Neural cell (in vitro differentiated cells): ENCODE measurements at regions not wholly inside any gene's neighbourhood (a gene's known extent, or its start where the extent isn't known, plus 50 kb on each side); places are given as distances from the start of the nearest gene placed in this dataset.

Experiments used
- H2AFZ ChIP-seq: fragments of 200-600, 300-800 bp; sonication (generic), shearing (Covaris generic); 2 replicates; pipeline ENCODE4 v1.6.0; 2014; ENCODE audit warnings: low read depth, mild to moderate bottlenecking, antibody characterized with exemption, low read length, moderate library complexity
- H3F3A ChIP-seq: fragments of 200-600 bp; shearing (Covaris generic); 2 replicates; pipeline ENCODE4 v1.6.1; 2016; ENCODE audit warnings: mild to moderate bottlenecking, moderate library complexity, mixed read lengths, antibody characterized with exemption, low read length; ENCODE audit not compliant: insufficient read depth, poor library complexity, severe bottlenecking
- H3K27ac ChIP-seq: fragments of 200-600, 300-800 bp; sonication (generic), shearing (Covaris generic); 2 replicates; pipeline ENCODE4 v1.5.1; 2014; ENCODE audit warnings: mild to moderate bottlenecking, low read length, moderate library complexity
- H3K27me3 ChIP-seq: fragments of 300-800, 200-600 bp; sonication (generic), shearing (Covaris generic); 2 replicates; pipeline ENCODE4 v1.6.0; 2014; ENCODE audit warnings: mild to moderate bottlenecking, low read depth, low read length, moderate library complexity; ENCODE audit not compliant: insufficient read depth
- H3K36me3 ChIP-seq: fragments of 300-800, 200-600 bp; sonication (generic), shearing (Covaris generic); 2 replicates; pipeline ENCODE4 v1.5.1; 2014; ENCODE audit warnings: mild to moderate bottlenecking, antibody characterized with exemption, low read length, moderate library complexity; ENCODE audit not compliant: insufficient read depth
- H3K4me2 ChIP-seq: fragments of 300-800, 200-600 bp; sonication (generic), shearing (Covaris generic); 2 replicates; pipeline ENCODE4 v1.6.0; 2014; ENCODE audit warnings: mild to moderate bottlenecking, low read length
- H3K4me3 ChIP-seq: fragments of 300-800, 200-600 bp; sonication (generic), shearing (Covaris generic); 2 replicates; pipeline ENCODE4 v1.5.1; 2014; ENCODE audit warnings: mild to moderate bottlenecking, low read length, moderate library complexity
- H3K79me2 ChIP-seq: fragments of 200-600 bp; shearing (Covaris generic); replicated peaks from 2 replicates; pipeline ENCODE4 v1.6.0; 2014; ENCODE audit warnings: mild to moderate bottlenecking, low read length, moderate library complexity; ENCODE audit not compliant: insufficient read depth
- H3K9ac ChIP-seq: fragments of 300-800, 200-600 bp; sonication (generic), shearing (Covaris generic); 2 replicates; pipeline ENCODE4 v1.6.1; 2016; ENCODE audit warnings: mild to moderate bottlenecking, low read length, mixed read lengths
- H3K9me2 ChIP-seq: fragments of 200-600 bp; shearing (Covaris generic); 2 replicates; pipeline ENCODE4 v1.6.1; 2016; ENCODE audit warnings: mild to moderate bottlenecking, low read length, mixed read lengths; ENCODE audit not compliant: insufficient read depth
- H3K9me3 ChIP-seq: fragments of 200-600, 300-800 bp; sonication (generic), shearing (Covaris generic); 2 replicates; pipeline ENCODE4 v1.6.1; 2016; ENCODE audit warnings: mild to moderate bottlenecking, mixed run types, low read length, moderate library complexity, mixed read lengths
- H4K20me1 ChIP-seq: fragments of 200-600 bp; shearing (Covaris generic); 2 replicates; pipeline ENCODE4 v1.6.1; 2016; ENCODE audit warnings: mild to moderate bottlenecking, mixed run types; ENCODE audit not compliant: insufficient read depth
- CTCF ChIP-seq: fragments of 450-650 bp; IDR thresholded peaks from 2 replicates; pipeline ENCODE4 v1.5.1; 2014; ENCODE audit warnings: antibody characterized with exemption, mild to moderate bottlenecking, moderate library complexity; ENCODE audit not compliant: poor library complexity, severe bottlenecking
- EP300 ChIP-seq: fragments of 450-650 bp; conservative IDR thresholded peaks from 2 replicates; pipeline ENCODE4 v1.6.1; 2014; ENCODE audit warnings: antibody characterized with exemption, mild to moderate bottlenecking, moderate library complexity; ENCODE audit not compliant: poor library complexity, severe bottlenecking
- EZH2 ChIP-seq: fragments of 200-600, 300-800 bp; shearing (Covaris generic), sonication (generic); IDR thresholded peaks from 2 replicates; pipeline ENCODE4 v1.6.1; 2014; ENCODE audit warnings: antibody characterized with exemption, low read length, borderline replicate concordance, mild to moderate bottlenecking; ENCODE audit not compliant: insufficient read depth, poor library complexity, severe bottlenecking
- MXI1 ChIP-seq: fragments of 450-650 bp; conservative IDR thresholded peaks from 2 replicates; pipeline ENCODE4 v1.6.1; 2014; ENCODE audit warnings: antibody characterized with exemption, mild to moderate bottlenecking; ENCODE audit not compliant: poor library complexity, severe bottlenecking
- POLR2AphosphoS5 ChIP-seq: IDR thresholded peaks from 2 replicates; pipeline ENCODE4 v1.6.1; 2012
- RAD21 ChIP-seq: fragments of 450-650 bp; conservative IDR thresholded peaks from 2 replicates; pipeline ENCODE4 v1.6.1; 2014; ENCODE audit warnings: antibody characterized with exemption, mild to moderate bottlenecking, moderate library complexity
- REST ChIP-seq: IDR thresholded peaks from 2 replicates; pipeline ENCODE4 v1.6.1; 2012; ENCODE audit warnings: borderline replicate concordance
- SMC3 ChIP-seq: fragments of 450-650 bp; conservative IDR thresholded peaks from 2 replicates; pipeline ENCODE4 v1.6.1; 2014; ENCODE audit warnings: antibody characterized with exemption, mild to moderate bottlenecking, moderate library complexity; ENCODE audit not compliant: poor library complexity
- TAF1 ChIP-seq: IDR thresholded peaks from 2 replicates; pipeline ENCODE4 v1.6.1; 2012; ENCODE audit warnings: low read depth

GRCh38 chr19:28581468-28581770 is 631.5 kb downstream of the UQCRFS1 start:
- no peaks in the 10 kb centered on the region for H3K9me2 ChIP-seq
- no peaks in the 10 kb centered on the region for H3F3A ChIP-seq
- H3K9ac ChIP-seq = no peak overlapping the region
- no peaks in the 10 kb centered on the region for H3K27me3 ChIP-seq
- no peak overlapping the region for H3K4me2 ChIP-seq
- H3K9me3 ChIP-seq = no peaks in the 10 kb centered on the region
- H4K20me1 ChIP-seq = no peaks in the 10 kb centered on the region
- no peak overlapping the region for H2AFZ ChIP-seq
- TF ChIP-seq RAD21 (no peak), EP300 (no peak), TAF1 (no peak), MXI1 (no peak), EZH2 (no peak), CTCF (no peak), REST (no peak), SMC3 (no peak)
- no peaks in the 10 kb centered on the region for H3K79me2 ChIP-seq
- H3K36me3 ChIP-seq = no peaks in the 10 kb centered on the region
- H3K4me3 ChIP-seq = no peak overlapping the region
- no peak overlapping the region for H3K27ac ChIP-seq

GRCh38 chr19:28578786-28579505 is 634.0 kb downstream of the UQCRFS1 start:
- TF ChIP-seq REST (no peak), TAF1 (no peak), EP300 (no peak), MXI1 (no peak), CTCF (no peak), SMC3 (no peak), POLR2AphosphoS5 (no peak), RAD21 (no peak), EZH2 (no peak)
- no peaks in the 10 kb centered on the region for H4K20me1 ChIP-seq
- no peak overlapping the region for H3K27ac ChIP-seq
- H3K9ac ChIP-seq = no peak overlapping the region
- no peaks in the 10 kb centered on the region for H3K9me2 ChIP-seq
- no peaks in the 10 kb centered on the region for H3K27me3 ChIP-seq
- H3K36me3 ChIP-seq = no peaks in the 10 kb centered on the region
- no peaks in the 10 kb centered on the region for H3F3A ChIP-seq
- H3K9me3 ChIP-seq = no peaks in the 10 kb centered on the region
- H3K79me2 ChIP-seq = no peaks in the 10 kb centered on the region
- H2AFZ ChIP-seq = no peak overlapping the region
- H3K4me3 ChIP-seq = no peak overlapping the region
- no peak overlapping the region for H3K4me2 ChIP-seq
